Glomerular visceral epithelial cell (primary cell): ENCODE measurements at regions not wholly inside any gene's neighbourhood (a gene's known extent, or its start where the extent isn't known, plus 50 kb on each side); places are given as distances from the start of the nearest gene placed in this dataset.
"Not testable (repeated sequence)": the region's sequence is repeated elsewhere in the genome, so short reads cannot be mapped to it uniquely, and the experiment has no call there.

Experiments
- DNase-seq: peaks from one replicate; pipeline ENCODE4 v3.0.0-alpha.2; 2016; ENCODE audit errors: extremely low spot score

DNA sequence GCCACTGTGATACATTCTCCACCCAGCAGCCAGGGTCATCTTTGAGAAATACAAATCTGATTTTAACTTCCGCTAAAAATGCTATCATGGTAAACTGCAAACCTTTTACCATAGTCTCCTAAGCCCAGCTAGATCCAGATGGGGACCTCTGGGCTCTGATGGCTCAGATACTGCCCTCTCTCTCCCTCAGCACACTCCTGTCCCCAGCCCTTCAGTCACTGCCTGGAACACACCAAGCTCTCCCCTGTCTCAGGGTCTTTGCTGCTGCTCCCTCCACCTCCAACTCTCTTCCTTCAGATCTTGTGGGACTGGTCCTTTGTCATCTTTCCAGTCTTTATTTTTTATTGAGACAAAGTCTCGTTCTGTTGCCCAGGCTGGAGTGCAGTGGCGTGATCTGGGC is 65.1 kb downstream of the SPRY4 start:
- no peak for DNase-seq

DNA sequence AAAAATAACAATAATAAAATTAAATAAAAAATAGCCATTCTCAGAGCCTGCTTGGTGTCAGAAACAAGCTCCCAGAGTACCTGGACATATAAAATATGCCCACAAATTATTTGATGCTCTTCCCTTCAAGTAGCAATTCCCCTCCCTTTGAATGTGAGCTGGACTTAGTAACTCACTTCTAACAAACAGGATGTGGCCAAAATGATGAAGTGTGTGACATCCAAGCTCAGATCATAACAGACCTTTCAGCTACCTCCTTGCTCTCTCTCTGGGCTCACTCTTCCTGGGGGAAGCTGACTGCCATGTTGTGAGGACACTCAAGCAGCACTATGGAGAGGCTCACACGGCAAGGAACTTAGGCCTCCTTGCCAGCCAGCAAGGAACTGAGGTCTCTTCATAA is 69.0 kb downstream of the SPRY4 start:
- no peak for DNase-seq

- DNase-seq, result no peak
These were observed 70.4 kb downstream of the SPRY4 start for GRCh38 chr5:142254431-142254830.

GRCh38 chr5:142253938-142254337 is 70.9 kb downstream of the SPRY4 start:
- DNase-seq, result no peak

DNA sequence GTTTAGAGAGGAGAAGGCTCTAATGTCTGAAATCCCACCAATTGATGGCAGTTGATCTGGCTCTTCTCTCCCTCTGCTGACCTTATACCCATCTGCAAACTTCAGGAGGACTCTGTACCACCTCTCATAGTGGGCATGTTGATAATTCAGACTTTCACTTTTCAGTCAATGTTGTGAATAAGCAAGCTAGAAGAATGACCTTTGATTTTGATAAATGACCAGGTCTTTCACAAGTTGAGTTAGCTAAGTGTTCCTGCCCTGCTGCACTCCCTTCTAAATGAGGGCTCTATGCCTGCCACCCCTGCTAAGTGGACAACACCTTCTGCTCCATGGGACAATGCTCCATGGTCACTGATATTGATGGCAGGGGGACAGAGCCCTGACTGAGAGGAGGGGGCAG is 74.7 kb downstream of the SPRY4 start:
- DNase-seq, result no peak

- DNase-seq, result no peak
These were observed 75.9 kb downstream of the SPRY4 start for GRCh38 chr5:142248853-142249462.

DNA sequence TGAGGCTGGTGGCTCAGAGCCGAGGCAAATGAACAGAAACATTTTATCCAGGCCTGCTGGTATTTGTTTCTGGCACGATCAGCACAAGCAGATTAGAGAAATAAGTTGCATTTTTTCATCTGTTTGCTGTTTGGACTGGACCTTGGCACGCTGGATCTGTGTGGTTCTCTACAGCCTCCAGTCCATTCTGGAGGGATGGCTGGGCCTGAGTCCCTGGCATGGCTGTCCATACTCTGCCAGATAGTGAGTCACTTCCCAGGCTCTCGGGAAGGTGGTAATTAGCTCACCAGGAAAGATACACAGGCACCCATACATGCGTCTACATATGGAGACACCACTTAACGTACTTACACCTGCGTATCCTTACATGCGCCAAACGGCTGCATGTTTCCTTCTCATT is 78.6 kb downstream of the SPRY4 start:
- peak; percentile 82 for DNase-seq

DNA sequence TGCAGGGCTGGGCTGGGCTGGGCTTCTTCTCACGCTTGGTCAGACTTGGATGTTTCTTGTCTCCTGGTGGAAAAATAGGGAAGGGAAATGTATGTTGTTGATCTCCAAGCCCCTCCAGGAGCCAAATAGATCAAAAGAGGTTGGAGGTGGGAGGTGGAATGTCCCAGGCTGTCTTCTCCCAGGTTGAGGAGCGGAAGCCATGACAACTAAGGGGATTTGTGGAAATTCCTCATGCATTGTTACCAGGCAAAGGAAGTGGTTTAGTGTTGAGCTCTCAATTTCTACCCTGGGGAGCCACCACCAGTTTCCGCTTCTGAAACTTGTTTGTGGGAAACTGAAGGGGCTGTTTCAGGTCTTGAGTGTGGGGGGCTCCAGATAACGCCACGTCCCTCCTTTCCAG is 79.0 kb downstream of the SPRY4 start:
- peak; percentile 50 for DNase-seq

DNA sequence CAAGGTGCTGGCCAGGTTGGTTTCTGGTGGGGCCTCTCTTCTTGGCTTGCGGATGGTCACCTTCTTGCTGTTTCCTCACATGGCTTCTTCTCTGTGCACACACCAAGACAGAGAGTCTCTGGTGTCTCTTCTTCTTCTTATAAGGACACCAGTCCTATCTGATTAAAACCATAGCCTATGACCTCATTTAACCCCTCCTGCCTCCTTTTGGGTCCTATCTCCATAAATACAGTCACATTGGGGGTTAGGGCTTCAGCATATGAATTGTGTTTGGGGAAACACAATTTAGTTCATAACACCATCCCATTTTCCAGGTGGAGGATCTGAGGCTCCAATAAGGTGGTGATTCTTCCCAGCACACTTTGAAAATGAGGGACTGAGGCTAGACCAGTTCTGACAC is 80.4 kb downstream of the SPRY4 start:
- DNase-seq, result no peak

DNA sequence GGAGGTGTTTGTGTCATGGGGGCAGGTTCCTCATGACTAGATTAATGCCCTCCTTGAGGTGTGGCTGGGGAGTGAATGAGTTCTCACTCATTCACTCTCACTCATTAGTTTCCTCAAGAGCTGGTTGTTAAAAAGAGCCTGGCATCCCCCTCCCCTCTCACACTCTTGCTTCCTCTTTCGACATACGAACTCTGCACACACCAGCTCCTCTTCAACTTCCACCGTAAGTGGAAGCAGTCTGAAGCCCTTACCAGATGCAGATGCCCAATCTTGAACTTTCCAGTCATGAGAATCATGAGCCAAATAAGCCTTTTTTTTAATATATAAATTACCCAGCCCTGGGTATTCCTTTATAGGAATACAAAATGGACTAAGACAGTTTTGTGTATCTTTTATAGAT is 82.5 kb downstream of the SPRY4 start:
- no peak for DNase-seq

- DNase-seq, result no peak
These were observed 85.2 kb downstream of the SPRY4 start for GRCh38 chr5:142239394-142240159.

DNA sequence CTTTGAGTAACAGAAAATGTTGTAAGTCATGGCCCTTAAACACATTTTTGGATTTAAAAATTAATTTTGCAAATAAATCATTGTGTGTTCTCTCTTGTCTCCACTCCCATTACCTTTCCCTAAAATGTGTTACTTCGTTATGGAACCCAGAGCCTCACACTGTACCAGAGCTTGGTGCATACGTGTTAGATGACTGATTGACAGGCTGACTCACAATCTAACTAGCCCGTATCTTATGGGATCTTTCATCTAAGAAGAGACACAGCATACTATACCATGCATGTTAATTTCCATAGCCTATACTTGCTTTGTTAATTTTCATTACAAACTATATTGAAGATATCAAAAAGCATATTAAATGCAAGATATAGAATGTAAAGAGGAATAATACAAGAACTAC is 87.1 kb downstream of the SPRY4 start:
- no peak for DNase-seq

DNA sequence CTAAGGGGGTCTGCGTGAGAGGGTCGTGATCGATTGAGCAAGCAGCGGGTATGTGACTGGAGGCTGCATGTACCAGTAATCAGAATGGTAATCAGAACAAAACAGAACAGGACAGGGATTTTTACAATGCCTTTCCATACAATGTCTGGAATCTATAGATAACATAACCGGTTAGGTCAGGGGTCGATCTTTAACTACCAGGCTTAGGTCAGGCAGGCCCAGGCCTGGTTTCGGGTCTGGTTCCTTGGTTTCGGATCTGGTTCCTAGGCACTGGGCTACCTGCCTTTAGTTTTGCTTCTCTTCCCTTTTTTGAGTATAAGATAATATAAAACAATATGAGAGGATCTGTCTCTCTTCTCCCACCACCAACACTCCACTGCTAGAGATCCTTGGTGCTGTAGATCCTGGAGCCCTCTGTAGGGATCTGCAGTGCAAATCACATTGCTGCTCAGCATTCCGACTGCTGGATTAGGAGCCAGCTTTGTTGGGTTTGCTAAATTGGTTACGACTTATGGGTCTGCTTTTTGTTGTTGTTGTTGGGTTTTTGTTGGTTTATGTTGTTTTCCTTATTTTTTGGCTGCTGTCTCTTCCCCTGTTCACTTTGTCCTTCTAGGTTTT is 88.0 kb downstream of the SPRY4 start:
- DNase-seq, result not testable (repeated sequence)

- no peak for DNase-seq
These were observed 88.8 kb downstream of the SPRY4 start for GRCh38 chr5:142235870-142236672.

DNA sequence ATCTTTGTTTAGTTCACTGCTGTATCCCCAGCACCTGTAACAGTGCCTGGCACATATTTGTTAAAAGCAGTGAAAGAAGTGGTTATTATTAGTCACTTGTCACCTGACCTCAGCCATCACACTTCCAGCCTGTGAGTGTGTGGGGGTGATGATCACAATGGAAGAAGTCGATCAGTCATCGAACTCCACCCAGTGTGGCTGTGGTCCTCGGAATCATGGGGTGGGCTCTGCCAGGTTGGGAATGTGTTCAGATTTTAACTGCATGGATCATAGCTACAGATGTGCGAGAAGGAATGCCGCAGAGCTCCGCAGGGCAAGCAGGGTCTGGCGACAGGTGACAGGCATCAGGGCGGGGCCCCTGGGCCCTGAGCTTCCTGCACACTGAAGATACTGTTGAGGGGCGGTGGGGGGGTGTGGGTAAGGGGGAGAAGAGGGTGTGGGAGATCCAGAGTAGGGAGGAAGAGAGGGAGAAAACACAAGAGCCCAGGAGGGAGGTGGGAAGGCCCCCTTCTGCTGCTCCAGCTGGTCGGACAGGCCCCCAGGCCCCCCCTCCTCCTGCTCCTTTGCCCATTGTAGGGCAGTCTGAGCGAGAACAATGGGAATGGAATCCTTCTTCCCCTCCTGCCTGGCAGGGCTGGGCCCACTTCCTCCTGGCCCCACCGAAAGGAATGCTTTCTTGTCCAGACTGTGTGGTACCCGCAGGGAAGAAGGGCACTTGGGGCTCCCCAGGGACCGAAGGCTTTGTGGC is 89.6 kb downstream of the SPRY4 start:
- no peak for DNase-seq

DNA sequence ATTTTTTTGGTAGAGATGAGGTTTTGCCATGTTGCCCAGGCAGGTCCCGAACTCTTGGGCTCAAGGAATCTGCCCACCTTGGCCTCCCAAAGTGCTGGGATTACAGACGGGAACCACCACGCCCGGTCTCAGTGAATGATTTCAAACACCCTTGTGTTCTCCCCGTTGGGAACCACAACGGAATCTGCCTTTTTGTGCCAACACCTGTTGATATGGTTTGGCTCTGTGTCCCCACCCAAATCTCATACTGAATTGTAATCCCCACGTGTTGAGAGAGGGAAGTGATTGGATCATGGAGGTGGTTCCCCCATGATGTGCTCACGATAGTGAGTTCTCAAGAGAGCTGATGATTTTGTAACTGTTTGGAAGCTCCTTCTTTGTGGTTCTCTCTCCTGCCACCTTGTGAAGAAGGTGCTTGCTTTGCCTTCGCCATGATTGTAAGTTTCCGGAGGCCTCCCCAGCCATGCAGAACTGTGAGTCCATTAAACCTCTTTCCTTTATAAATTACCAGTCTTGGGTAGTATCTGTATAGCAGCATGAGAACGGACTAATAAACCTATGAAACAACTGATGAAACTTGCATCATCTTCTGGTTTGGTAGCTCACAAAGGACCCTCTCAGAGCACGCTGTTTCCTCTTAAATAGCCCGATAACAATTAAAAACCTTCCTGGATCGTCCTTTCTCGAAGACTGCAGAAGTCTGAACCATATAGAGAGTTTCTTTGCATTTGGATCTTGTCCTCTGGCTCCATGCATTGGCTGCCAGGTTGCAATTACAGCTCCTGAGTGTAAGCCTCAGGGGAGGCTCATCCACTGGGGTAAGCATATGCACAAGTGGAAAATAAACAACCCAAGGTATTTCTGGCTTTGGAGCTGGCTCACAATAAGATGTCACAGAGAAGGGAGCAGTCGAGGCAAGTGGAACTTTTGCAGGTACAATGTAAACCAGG is 91.5 kb downstream of the SPRY4 start:
- no peak for DNase-seq

DNA sequence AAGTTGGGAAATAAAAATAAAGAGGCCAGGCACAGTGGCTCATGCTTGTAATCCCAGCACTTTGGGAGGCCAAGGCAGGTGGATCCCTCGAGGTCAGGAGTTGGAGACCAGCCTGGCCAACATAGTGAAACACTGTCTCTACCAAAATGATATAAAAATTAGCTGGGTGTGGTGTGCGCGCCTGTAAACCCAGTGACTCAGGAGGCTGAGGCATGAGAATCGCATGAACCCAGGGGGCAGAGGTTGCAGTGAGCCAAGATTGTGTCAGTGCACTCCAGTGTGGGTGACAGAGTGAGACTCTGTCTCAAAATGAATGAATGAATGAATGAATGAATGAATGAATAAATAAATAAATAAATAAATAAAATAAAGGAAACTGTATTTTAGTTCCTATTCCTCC is 93.9 kb downstream of the SPRY4 start:
- not testable (repeated sequence) for DNase-seq

GRCh38 chr5:142225141-142225540 is 99.7 kb downstream of the SPRY4 start:
- DNase-seq, result no peak

DNA sequence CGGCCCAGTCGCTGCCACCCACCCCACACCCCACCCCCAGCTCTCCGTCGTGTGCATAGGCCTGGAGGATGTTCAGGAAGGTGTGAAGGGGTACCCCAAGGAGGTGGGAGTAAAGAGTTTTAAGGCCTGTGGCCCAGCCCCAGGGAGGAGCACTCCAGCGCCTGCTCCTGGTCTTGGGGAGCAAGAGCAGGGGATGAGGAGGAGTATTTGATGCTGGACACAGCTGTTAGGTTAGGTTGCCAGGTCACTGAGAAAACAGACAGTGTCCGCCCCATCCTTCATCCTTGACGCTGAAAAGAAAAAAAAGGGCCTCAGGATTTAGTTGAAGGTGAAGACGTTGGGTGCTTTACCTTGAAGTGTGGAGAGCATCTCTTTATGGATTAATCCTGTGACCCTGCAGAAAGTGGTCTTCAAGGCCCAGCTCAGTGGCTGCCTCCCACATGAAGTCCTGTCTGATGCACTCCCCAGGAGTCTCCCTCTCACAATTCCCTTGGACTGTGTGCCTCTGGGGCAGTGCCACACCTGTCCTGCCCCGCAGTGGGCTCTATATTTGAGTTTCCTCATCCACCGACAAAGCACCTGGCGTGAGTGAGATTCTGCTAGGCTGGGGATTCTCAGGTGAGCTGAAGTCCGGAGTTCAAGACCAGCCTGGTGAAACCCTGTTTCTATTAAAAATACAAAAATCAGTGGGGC is 101.8 kb downstream of the SPRY4 start:
- no peak for DNase-seq
